ENCODE measurements at regions not wholly inside any gene's neighbourhood (a gene's known extent, or its start where the extent isn't known, plus 50 kb on each side); places are given as distances from the start of the nearest gene placed in this dataset.

DNA sequence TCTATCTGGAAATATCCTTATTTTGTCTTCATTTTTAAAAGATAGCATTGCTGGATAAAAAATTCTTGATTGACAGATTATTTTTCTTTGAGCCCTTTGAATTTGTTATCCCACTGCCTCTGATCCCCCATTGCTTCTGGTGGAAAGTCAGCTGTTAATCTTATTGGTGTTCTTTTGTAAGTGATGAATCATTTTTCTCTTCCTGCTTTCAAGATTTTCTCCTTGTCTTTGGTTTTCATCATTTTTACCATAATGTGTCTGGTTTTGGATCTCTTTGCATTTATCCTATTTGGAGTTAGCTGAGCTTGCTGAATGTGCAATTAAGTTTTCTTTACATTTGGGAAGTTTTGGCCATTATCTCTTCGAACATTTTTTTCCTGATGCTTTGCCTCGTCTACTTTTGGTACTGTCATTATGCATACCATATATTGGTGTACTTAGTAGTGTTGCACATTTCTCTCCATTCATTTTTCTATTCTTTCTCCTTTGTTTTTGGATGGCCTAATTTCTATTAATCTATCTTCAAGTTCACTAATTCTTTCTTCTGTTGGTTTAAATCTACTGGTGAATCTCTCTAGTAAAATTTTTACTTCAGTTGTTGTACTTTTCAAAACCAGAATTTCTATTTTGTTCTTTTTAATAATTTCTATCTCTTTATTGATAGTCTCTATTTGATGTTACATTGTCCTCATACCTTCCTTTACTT, 440.0 kb upstream of the PROK2 start:
- no peak for ATAC-seq

GRCh38 chr3:72223628-72224027, 438.7 kb upstream of the PROK2 start:
- ATAC-seq = no peak

GRCh38 chr3:72223116-72223515, 438.2 kb upstream of the PROK2 start:
- ATAC-seq = no peak

DNA sequence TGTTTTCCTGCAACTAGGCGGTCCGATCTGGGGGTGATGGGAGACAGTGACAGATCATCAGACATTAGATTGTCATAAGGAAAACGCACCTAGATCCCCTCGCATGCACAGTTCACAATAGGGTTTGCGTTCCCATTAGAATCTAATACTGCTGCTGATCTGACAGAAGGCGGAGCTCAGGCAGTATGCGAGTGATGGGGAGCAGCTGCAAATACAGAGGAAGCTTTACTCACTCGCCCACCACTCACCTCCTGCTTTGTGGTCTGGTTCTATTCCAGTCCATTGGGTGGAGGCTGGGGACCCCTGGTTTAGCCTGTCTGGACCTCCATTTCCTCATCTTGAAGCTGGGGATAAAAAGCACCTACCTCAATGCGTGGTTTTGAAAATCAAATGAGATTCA, 437.5 kb upstream of the PROK2 start:
- no peak for ATAC-seq

GRCh38 chr3:72220946-72221345, 436.0 kb upstream of the PROK2 start:
- ATAC-seq = no peak

DNA sequence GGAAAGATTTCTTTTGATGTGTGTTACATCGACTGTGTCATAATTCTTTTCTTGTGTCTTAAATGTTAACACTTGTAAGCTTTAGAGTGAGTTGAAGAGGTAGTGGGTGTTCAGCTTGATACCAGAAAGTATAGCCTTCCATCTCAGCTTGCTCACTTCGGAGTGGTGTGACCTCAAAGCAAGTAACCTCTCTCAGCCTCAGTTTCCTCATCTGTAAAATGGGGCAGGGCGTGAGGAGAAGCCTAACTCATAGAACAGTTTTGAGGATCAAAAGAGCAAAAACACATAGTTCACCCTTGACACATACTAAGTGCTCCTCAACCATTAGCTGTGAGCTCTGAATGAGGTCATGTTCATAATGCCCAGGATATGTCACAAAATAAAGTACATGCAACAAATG, 434.8 kb upstream of the PROK2 start:
- no peak for ATAC-seq

DNA sequence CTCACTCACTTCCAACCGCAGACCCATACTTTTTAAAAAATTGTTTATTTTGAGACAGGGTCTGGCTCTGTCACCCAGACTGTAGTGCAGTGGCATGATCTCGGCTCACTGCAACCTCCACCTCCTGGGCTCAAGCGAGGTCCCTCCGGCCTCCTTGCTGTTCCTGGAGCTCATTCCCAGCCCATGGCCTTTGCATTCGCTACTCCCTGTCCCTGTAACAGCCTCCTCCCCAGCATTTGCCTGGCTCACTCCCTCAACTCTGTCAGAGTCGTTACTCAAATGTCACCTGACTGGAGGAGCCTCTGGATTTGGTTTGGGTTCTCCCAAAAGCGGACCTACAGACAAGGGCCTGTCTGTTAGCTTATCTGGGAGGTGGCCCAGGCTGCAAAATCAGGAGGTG, 432.6 kb upstream of the PROK2 start:
- ATAC-seq = no peak

DNA sequence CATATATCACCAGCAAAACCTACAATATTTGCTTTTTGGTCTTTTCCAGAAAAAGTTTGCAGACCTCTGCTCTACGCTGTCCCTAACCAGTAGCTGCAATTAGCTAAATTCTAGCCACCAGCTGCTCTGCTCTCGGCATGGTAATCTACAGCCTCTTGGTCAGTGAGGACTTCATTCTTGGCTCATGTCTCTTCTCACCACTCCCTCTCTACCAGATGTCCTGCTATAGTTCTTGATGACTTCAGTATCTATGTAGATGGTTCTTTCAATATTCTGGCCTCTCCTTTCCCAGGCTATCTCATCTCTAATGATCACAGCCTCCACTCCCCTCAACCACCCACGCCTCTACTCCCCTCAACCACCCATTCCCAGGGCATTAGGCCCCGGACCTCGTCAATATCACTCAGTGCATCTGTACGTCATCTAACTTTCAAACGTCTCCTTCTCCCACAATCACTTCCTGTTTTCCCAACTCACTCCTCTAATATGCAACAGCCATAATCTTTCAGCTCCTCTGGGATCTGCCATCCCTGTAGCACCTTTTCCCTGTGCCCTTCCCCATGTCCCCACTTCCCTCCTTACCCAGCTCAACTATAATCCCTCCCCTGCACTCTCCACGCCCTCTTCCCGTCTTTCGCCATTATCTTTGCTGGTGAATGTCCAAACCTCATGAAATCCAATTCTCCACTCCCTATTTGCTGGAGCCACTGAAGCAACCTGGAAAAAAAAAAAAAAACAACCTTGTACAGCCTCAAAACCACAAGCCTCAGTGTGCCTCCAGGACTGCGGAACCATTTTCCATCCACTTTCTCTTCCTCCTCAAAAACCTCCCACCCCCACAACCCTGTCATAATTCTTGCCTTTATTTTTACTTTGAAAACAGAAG, 429.4 kb upstream of the PROK2 start:
- no peak for ATAC-seq

DNA sequence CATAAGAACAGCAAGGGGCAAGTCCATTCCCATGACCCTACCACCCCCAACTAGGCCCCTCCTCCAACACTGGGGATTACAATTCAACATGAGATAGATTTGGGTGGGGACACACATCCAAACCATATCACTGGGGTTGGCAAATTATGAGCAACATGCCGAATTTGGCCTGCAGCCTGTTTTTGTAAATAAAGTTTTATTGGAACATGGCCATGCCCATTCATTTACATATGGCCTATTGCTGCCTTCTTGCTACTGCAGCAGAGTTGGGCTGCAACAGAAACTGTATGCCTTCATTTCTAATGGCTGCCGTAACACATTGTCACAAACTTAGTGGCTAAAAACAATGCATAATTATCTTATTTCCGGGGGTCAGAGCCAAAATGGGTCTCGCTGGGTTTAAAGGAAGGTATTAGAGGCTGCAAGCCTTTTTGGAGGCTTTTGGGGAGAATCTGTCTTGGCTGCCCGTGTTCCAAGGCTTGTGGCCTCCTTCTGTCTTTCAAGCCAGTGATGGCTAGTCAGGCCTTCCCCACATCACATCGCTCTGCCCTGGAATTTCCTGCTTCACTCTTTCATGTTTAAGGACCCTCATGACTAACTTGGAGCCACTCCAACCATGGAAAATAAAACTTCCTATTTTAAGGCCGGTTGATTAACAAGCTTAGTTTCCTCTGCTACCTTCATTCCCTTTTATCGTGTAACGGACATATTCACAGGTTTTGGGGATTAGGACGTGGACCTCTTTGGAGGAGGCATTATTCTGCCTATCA, 428.5 kb upstream of the PROK2 start:
- ATAC-seq = no peak

DNA sequence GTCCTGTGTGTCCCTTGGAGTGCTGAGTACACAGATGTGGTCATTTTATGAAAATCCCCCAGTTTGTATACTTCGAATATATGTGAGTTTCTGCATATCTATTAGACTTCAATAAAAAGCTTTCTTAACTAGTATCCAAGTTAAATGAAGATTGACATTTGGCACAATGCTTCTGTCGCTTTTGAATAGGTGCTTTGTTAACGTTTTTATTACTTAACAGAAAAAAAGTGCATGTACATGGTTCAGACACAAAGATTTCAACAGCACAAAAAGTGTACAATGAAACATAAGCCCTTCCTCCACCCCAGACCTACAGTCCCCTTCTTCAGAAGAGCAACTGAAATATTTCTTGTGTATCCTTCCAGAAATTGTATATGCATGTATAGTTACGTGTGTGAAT, 427.4 kb upstream of the PROK2 start:
- ATAC-seq = no peak

- ATAC-seq = peak; percentile 21 to 38
Observed at GRCh38 chr3:72210261-72210660, 425.3 kb upstream of the PROK2 start.

GRCh38 chr3:72205297-72205826, 420.4 kb upstream of the PROK2 start:
- ATAC-seq = no peak

DNA sequence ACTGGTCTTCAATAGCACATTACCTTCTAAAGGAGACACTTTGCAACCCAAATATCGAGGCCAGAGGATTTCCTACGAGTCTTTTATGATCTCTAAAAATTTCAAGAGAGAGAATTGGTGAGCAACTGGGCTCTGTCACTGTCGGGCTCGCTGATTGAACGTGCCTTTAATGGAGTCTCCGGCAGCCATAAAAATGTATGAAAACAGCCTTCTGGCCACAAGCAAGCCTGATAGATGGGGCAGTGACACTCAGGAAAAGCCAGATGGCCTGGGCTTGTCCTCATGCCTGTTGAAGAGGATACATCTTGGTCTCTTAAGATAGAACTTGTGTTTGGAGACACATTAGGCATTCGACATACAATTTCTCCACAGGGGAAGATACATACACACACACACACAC, 419.5 kb upstream of the PROK2 start:
- ATAC-seq = no peak

GRCh38 chr3:72203613-72204349, 418.8 kb upstream of the PROK2 start:
- ATAC-seq = no peak

- no peak for ATAC-seq
Observed at GRCh38 chr3:72203105-72203504, 418.2 kb upstream of the PROK2 start.

DNA sequence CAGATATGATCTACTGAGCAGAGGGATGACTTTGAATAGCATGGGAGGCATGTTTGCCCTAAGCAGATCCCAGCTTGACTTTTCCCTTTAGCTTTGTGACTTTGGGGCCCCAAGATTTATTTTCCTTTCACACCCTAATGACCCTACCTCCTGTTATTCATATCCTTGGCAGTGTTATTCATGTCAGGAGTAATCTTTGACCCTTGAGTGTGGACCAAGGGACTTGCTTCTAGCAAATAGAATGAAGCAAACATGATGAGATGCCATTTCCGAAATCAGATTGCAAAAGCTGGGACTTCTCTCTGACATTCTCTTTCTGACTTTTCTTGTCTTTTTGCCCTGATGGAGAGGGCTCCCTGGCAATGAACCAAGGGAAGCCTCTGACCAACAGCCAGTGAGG, 415.4 kb upstream of the PROK2 start:
- no peak for ATAC-seq

DNA sequence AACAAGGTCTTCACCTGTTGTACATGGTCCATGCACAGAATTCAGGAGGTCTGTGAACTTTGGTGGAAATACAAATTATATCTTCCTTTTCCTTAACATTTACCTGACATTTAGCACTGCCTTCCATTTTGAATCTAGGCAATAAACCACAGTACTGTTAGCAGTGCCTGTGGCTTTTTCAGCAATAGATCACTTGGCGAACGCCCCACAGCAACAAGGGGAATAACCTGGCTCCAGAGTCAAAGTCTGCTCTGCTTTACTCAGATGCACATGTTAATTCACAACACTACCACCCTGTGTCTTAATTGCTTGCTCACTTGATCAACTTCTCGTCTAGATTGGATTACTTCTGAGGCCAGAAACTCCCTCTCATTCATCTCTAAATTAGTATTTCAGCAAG, 414.6 kb upstream of the PROK2 start:
- no peak for ATAC-seq

- no peak for ATAC-seq
Observed at GRCh38 chr3:72196377-72196929, 411.5 kb upstream of the PROK2 start.

- no peak for ATAC-seq
Observed at GRCh38 chr3:72195895-72196294, 410.9 kb upstream of the PROK2 start.

DNA sequence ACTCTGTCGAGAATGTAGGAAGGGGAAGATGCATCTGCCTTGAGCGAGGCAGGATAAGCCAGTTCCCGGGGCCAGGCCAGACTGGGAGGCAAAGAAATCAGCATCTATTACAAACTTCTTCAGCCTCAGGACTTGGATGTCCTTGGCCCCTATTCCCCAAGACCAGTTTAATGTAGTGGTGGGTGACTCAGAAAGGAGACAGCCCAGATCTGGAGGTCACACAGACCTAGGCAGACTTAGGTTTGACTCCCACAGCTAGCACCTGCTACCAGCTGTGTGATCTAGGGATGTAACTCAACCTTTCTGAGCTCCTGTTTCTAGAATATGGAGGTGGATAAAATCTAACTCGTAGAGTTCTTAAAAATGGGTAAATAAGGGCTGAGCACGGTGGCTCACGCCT, 409.5 kb upstream of the PROK2 start:
- no peak for ATAC-seq

DNA sequence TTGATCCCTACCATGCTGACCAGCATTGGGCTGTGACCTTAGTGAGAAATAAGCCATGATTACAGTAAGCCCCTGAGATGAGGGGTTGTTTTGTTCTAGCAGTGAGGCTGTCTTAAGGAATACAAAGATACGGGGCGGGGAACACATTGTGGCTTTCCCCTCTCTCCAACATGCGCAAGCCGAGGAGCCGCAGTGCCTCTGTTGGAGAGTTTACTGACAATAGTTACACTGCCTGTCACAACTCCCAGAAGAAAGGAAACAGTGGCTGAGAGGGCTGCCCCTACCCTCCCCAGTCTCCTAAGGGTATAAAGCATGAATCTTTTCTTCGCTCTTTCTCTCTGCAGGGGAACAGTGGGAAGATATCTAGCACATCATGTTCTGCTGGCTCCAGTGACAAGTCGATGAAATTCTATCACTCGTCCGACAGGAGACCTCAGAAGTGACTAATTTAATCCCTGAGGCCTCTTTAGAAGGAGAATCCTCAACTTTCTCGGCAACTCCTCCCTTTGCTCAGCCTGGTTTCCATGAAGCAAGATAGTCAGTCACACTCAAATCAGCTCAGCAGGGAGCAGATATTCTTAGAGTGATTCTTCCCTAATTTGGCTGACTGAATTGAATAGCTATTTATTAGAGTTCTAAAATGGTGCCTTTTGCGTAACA, 409.0 kb upstream of the PROK2 start:
- no peak for ATAC-seq

DNA sequence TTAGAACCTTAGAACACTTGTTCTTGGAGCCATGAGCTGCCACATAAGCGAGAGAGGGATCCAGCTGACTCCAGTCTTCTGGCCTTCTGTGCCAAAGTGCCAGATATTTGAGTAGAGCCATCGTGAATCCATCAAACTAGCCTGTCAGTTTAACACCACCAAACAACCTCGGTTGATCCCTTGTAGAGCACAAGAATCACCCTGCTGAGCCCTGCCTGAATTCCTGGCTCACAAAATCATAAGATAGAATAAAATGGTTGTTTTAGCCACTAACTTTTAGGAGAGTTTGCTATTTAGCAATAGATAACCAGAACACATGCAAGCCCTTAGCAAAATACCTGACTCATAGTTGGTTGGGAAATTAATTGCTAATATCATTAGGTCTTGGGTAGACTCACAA, 407.6 kb upstream of the PROK2 start:
- ATAC-seq = no peak
